CD8-positive, alpha-beta memory T cell (primary cell): ENCODE measurements at regions not wholly inside any gene's neighbourhood (a gene's known extent, or its start where the extent isn't known, plus 50 kb on each side); places are given as distances from the start of the nearest gene placed in this dataset.

Experiments used
- CTCF ChIA-PET: fragments of 350-600 bp; sonication (Branson Sonifier 250); formaldehyde crosslinking; loops from one replicate; lab custom pipeline; 2021; ENCODE audit warnings: antibody characterized with exemption; lab: Charles Lee
- POLR2A ChIA-PET: fragments of 350-600 bp; sonication (Branson Sonifier 250); formaldehyde crosslinking; loops from one replicate; lab custom pipeline; 2021; ENCODE audit warnings: antibody characterized with exemption; lab: Charles Lee
- DNase-seq, 5 donors: peaks; one replicate each; pipeline versions ENCODE4 v3.0.0 to v3.0.0-alpha.2; 2020 to 2022; ENCODE audit warnings: mixed read lengths in 1 of 5
- H3K27ac ChIP-seq: one replicate; pipeline ENCODE4 v1.7.0; 2013; ENCODE audit warnings: low read depth, mild to moderate bottlenecking, low read length, moderate library complexity
- H3K27me3 ChIP-seq: 2 replicates; pipeline ENCODE4 v1.7.0; 2013; ENCODE audit warnings: low read length, mild to moderate bottlenecking; ENCODE audit not compliant: insufficient read depth, poor library complexity, severe bottlenecking
- H3K36me3 ChIP-seq: 2 replicates; pipeline ENCODE4 v1.7.0; 2013; ENCODE audit warnings: mild to moderate bottlenecking, low read length, moderate library complexity; ENCODE audit not compliant: insufficient read depth
- H3K4me1 ChIP-seq: 2 replicates; pipeline ENCODE4 v1.7.0; 2013; ENCODE audit warnings: mild to moderate bottlenecking, low read length, moderate library complexity; ENCODE audit not compliant: insufficient read depth
- H3K4me3 ChIP-seq: 2 replicates; pipeline ENCODE4 v1.7.0; 2013; ENCODE audit warnings: mild to moderate bottlenecking, low read length
- H3K9me3 ChIP-seq: 2 replicates; pipeline ENCODE4 v1.7.0; 2013; ENCODE audit warnings: mild to moderate bottlenecking, low read length
- H3K27ac Mint-ChIP-seq, 8 donors: one replicate each; pipeline ENCODE4 v1.8.0; 2020 to 2021; ENCODE audit warnings: mixed read lengths in 8 of 8, mild to moderate bottlenecking in 6 of 8, inconsistent platforms in 3 of 8, moderate library complexity in 3 of 8
- H3K27me3 Mint-ChIP-seq, 2 donors: one replicate each; pipeline ENCODE4 v1.8.0; 2020 to 2021; ENCODE audit warnings: mixed read lengths in 2 of 2, mild to moderate bottlenecking in 1 of 2, moderate library complexity in 1 of 2
- H3K36me3 Mint-ChIP-seq, 3 donors: one replicate each; pipeline ENCODE4 v1.8.0; 2020 to 2021; ENCODE audit warnings: mixed read lengths in 3 of 3, inconsistent platforms in 1 of 3, mild to moderate bottlenecking in 1 of 3
- H3K4me1 Mint-ChIP-seq, 3 donors: one replicate each; pipeline ENCODE4 v1.8.0; 2020 to 2021; ENCODE audit warnings: mixed read lengths in 3 of 3, inconsistent platforms in 1 of 3, mild to moderate bottlenecking in 1 of 3
- H3K4me3 Mint-ChIP-seq, 7 donors: one replicate each; pipeline ENCODE4 v1.8.0; 2020 to 2021; ENCODE audit warnings: mixed read lengths in 7 of 7, mild to moderate bottlenecking in 6 of 7, moderate library complexity in 4 of 7, inconsistent platforms in 2 of 7
- H3K9me3 Mint-ChIP-seq, 5 donors: one replicate each; pipeline ENCODE4 v1.8.0; 2020 to 2022; ENCODE audit warnings: mixed read lengths in 5 of 5, mild to moderate bottlenecking in 3 of 5, moderate library complexity in 2 of 5, inconsistent platforms in 1 of 5

DNA sequence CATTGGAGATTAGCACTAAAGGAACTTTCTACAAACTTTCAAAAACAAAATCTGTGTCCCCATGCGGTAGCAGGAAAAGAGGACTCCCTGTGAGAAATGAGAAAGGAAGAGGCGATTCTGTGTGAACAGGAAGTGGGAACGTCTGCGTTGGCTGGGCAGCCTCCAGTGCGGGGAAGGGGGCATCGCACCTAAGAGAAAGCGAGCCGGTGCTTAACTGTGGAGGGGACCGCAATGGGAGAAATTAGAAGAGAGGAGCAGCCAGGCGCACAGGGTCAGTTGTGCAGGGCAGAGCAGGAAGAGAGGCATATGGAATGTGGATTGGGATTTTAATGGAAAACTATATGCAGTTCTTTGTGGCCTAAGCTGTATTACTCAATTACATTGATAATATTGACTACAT lies 77.4 kb upstream of the DOCK9 start:
- H3K4me3 ChIP-seq = no peak overlapping the region
- H3K4me1 ChIP-seq = peaks cover 71% of the 10 kb centered on the region
- no peaks in the 10 kb centered on the region for H3K36me3 ChIP-seq
- no peak overlapping the region for H3K27ac ChIP-seq
- peaks cover 67 to 96% (median 90%) of the 10 kb centered on the region in 3 donors for H3K4me1 Mint-ChIP-seq
- CTCF ChIA-PET = interaction anchor here (1.7 kb wide), 1 partner anchor 9 kb away, joined by 7 read pairs; no protein-coding TSS in a partner anchor
- POLR2A ChIA-PET = interaction anchor here (0.9 kb wide), 1 partner anchor 10 kb away, joined by 4 read pairs; no protein-coding TSS in a partner anchor
- H3K36me3 Mint-ChIP-seq = no peaks in the 10 kb centered on the region
- H3K27ac Mint-ChIP-seq = peak overlapping the region; percentile 58 to 92 (median 88)
- H3K9me3 ChIP-seq = no peaks in the 10 kb centered on the region
- DNase-seq = peak in 2 of 5 donors; percentile 7 to 36
- peaks cover 0 to 1% of the 10 kb centered on the region in 2 donors for H3K27me3 Mint-ChIP-seq
- peak overlapping the region; percentile 9 to 80 (median 76) for H3K4me3 Mint-ChIP-seq
- H3K9me3 Mint-ChIP-seq = no peaks in the 10 kb centered on the region
- no peaks in the 10 kb centered on the region for H3K27me3 ChIP-seq

DNA sequence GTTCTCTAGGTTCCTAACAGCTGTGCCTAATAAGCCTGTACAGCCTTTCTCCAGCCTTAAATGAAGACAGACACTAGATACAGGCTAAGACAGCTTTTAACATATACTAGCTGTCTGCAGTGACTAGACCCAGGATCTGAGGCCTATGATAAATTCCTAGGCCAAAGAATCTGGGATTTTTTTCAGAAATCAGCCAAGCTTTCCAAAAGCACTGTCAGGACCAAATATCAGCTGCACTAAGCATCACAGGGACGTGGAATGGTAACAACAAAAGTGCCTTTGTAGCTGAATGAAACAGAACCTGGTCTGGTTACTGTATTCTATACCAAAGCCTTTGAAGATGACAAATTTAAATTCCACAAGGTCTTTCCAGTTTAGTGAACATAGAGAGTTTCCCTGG lies 77.9 kb upstream of the DOCK9 start:
- H3K4me1 ChIP-seq = peaks cover 67% of the 10 kb centered on the region
- CTCF ChIA-PET = interaction anchor here (1.7 kb wide), 1 partner anchor 10 kb away, joined by 7 read pairs; no protein-coding TSS in a partner anchor
- no peaks in the 10 kb centered on the region for H3K36me3 ChIP-seq
- no peak overlapping the region for H3K27ac ChIP-seq
- Mint-ChIP-seq H3K4me3 (peak overlapping the region in 1 of 7 donors; percentile 80), H3K36me3 (no peaks in the 10 kb centered on the region), H3K4me1 (peaks cover 64 to 96% (median 88%) of the 10 kb centered on the region in 3 donors), H3K27ac (peak overlapping the region in 1 of 8 donors; percentile 85), H3K9me3 (no peaks in the 10 kb centered on the region), H3K27me3 (peaks cover 0 to 1% of the 10 kb centered on the region in 2 donors)
- no peak for DNase-seq
- H3K27me3 ChIP-seq = no peaks in the 10 kb centered on the region
- H3K4me3 ChIP-seq = no peak overlapping the region
- no peaks in the 10 kb centered on the region for H3K9me3 ChIP-seq
- POLR2A ChIA-PET = interaction anchor here (0.9 kb wide), 1 partner anchor 10 kb away, joined by 4 read pairs; no protein-coding TSS in a partner anchor

DNA sequence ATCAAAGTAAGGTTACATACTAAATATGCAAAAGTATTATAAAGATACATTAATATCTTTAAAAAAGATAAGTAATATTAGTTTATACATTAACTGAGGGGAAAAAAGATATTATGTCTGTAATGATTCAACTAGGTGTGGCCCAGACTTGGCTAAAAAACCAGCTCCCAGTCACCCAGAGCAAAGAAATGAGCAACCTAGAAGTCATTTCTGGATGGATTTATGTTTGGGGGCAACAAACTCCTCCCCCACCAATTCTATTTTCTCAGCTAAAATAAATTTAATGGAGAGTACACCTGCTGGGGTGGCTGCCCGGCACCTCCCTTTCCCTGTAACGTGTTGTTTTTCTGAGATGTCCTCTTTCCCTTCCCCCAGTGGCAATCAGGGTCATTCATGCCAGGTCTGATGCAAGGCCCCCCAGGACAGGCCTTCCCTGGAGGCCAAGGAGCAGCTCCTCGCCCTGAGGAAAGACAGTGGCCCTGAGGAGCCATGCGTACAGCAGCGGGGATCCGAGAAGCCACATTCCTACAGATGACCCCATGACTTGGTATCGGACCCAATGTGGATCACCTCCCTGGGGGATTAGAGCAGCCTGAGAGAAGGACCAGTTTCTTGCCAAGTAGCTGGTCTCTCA lies 78.6 kb upstream of the DOCK9 start:
- no peak overlapping the region for H3K27ac ChIP-seq
- Mint-ChIP-seq H3K4me1 (peaks cover 63 to 96% (median 87%) of the 10 kb centered on the region in 3 donors), H3K4me3 (no peak overlapping the region), H3K36me3 (no peaks in the 10 kb centered on the region), H3K27me3 (peaks cover 0 to 1% of the 10 kb centered on the region in 2 donors), H3K27ac (peak overlapping the region in 5 of 8 donors; percentile 33 to 78 (median 64)), H3K9me3 (no peaks in the 10 kb centered on the region)
- no peaks in the 10 kb centered on the region for H3K27me3 ChIP-seq
- CTCF ChIA-PET = interaction anchor here (1.7 kb wide), 1 partner anchor 11 kb away, joined by 7 read pairs; no protein-coding TSS in a partner anchor
- peaks cover 61% of the 10 kb centered on the region for H3K4me1 ChIP-seq
- POLR2A ChIA-PET = no interaction called here
- H3K36me3 ChIP-seq = no peaks in the 10 kb centered on the region
- H3K9me3 ChIP-seq = no peaks in the 10 kb centered on the region
- no peak for DNase-seq
- no peak overlapping the region for H3K4me3 ChIP-seq

DNA sequence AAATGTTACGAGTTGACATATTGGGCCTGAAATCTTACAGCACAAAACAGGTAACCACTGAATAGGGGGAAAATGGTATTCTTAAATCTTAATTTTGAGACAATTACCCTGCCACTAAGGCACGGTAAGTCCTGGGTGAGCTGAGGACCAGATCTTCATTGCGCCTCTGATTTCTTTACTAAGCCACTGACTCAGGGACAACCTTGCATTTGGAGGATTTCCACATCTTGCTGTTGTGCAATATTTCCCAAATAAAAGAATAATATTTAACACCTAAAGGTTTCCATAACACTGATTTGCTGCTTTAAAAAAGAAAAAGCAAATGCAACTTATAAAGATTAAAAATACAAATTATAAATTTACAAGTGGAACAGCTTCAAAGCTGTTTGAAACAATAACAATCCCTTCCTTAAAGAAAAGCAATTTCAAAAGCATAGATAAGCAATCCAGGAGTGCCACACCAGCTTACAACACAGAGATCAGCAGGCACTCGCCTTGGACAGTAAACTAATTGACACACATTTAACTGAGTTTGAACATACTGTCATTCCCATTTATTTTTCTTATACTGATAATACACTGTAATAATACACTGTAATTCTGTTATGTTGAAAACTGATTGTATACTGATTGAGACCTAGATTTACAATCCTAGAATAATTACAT lies 79.6 kb upstream of the DOCK9 start:
- H3K27me3 Mint-ChIP-seq = peaks cover 0 to 1% of the 10 kb centered on the region in 2 donors
- Histone ChIP-seq H3K27ac (no peak overlapping the region), H3K4me1 (peaks cover 56% of the 10 kb centered on the region), H3K27me3 (no peaks in the 10 kb centered on the region), H3K36me3 (no peaks in the 10 kb centered on the region), H3K4me3 (no peak overlapping the region), H3K9me3 (no peaks in the 10 kb centered on the region)
- peaks cover 57 to 93% (median 85%) of the 10 kb centered on the region in 3 donors for H3K4me1 Mint-ChIP-seq
- H3K4me3 Mint-ChIP-seq = no peak overlapping the region
- DNase-seq = no peak
- ChIA-PET CTCF (no interaction called here), POLR2A (no interaction called here)
- H3K36me3 Mint-ChIP-seq = no peaks in the 10 kb centered on the region
- no peaks in the 10 kb centered on the region for H3K9me3 Mint-ChIP-seq
- H3K27ac Mint-ChIP-seq = peak overlapping the region in 2 of 8 donors; percentile 26 to 64

DNA sequence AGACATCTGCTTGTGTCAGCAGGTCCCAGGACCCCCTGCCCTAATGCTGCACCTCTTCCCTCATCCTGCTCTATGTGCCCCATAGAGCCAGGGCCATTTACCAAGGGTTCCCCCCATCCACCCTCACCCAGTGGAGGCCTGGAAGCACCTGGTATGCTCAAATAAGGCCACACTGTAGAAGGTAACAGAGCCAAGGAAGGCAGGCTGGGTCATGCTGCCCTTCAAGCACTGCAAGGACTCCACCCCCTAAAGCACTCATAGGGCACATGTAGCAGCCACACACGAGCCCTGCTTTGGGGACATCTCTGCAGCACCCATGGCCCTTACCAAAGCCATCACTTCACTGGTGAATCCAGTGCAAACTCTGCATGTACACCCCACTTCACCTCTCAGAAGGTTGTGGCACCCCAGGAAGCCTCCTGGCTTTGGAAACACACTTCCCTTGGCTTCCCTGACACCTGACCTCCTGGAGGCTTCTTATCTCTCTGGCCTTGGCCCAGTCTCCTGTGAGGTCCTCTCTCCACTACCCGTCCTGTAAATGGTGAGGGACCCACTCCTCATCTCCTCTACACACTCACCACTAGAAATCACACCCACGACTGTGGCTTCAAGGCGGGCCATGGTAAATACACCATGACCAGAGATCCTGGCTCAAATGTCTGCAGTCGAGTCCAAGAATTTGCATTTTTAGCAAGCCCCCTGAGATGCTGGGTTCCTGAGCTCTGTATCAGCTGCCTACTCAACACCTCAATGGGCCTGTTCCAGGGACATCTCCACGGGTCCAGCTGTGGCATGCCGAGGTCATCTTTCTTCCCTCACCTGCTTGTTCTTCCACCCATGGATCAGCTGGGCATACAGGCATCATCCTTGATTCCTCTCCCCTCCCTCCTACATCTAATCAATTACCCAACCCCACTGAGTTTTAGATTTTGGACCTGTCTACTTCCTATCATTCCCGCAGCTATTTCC lies 80.9 kb upstream of the DOCK9 start:
- peaks cover 48 to 92% (median 87%) of the 10 kb centered on the region in 3 donors for H3K4me1 Mint-ChIP-seq
- POLR2A ChIA-PET = interaction anchor here (0.6 kb wide), 1 partner anchor 114 kb away, joined by 3 read pairs; no protein-coding TSS in a partner anchor
- CTCF ChIA-PET = interaction anchor here (1.0 kb wide), 1 partner anchor 25 kb away, joined by 3 read pairs; no protein-coding TSS in a partner anchor

DNA sequence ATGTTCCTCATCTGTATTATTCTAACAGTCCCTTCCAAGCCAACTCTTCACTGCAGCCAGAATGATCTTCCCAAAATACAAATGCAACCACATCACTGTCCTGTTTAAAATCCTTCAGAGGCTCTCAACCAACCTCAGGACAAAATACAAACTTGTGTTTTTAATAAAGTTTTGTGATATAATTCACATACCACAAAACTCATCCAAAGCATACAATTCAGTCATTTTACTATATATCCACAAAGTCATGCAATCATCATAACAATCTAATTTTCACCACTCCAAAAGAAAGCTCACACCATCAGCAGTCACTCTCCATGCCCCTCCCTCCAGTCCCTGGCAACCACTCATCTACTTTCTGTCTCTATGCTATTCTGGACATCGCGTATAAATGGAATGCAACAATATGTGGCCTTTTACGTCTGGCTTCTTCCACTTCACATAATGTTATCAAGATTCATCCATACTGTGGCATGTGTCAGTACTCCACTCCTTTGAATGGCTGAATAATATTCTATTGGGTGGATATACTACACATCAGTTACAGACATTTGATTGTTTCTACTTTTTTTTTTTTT lies 81.7 kb upstream of the DOCK9 start:
- H3K27ac Mint-ChIP-seq = peak overlapping the region in 5 of 8 donors; percentile 12 to 85 (median 38)
- peaks cover 45 to 92% (median 87%) of the 10 kb centered on the region in 3 donors for H3K4me1 Mint-ChIP-seq
- H3K36me3 Mint-ChIP-seq = peaks cover 4 to 9% (median 6%) of the 10 kb centered on the region in 3 donors
- no peak overlapping the region for H3K4me3 Mint-ChIP-seq
- no peak for DNase-seq
- no peak overlapping the region for H3K4me3 ChIP-seq
- no peak overlapping the region for H3K27ac ChIP-seq
- H3K9me3 Mint-ChIP-seq = no peaks in the 10 kb centered on the region
- H3K27me3 Mint-ChIP-seq = peaks cover 0 to 1% of the 10 kb centered on the region in 2 donors
- CTCF ChIA-PET = interaction anchor here (1.0 to 2.7 kb wide), 2 partner anchors 26 to 30 kb away, joined by 3 to 6 read pairs; no protein-coding TSS in a partner anchor
- POLR2A ChIA-PET = no interaction called here
- H3K9me3 ChIP-seq = no peaks in the 10 kb centered on the region
- H3K36me3 ChIP-seq = no peaks in the 10 kb centered on the region
- H3K4me1 ChIP-seq = peaks cover 44% of the 10 kb centered on the region
- no peaks in the 10 kb centered on the region for H3K27me3 ChIP-seq

More for the DNA sequence above, 80.9 kb upstream of the DOCK9 start:
- Mint-ChIP-seq H3K36me3 (peaks cover under 1 to 4% (median 4%) of the 10 kb centered on the region in 3 donors), H3K9me3 (no peaks in the 10 kb centered on the region), H3K4me3 (no peak overlapping the region), H3K27ac (peak overlapping the region in 7 of 8 donors; percentile 12 to 85 (median 38)), H3K27me3 (peaks cover 0 to 1% of the 10 kb centered on the region in 2 donors)
- Histone ChIP-seq H3K4me1 (peaks cover 48% of the 10 kb centered on the region), H3K27ac (no peak overlapping the region), H3K27me3 (no peaks in the 10 kb centered on the region), H3K9me3 (no peaks in the 10 kb centered on the region), H3K36me3 (no peaks in the 10 kb centered on the region), H3K4me3 (no peak overlapping the region)
- DNase-seq = no peak

DNA sequence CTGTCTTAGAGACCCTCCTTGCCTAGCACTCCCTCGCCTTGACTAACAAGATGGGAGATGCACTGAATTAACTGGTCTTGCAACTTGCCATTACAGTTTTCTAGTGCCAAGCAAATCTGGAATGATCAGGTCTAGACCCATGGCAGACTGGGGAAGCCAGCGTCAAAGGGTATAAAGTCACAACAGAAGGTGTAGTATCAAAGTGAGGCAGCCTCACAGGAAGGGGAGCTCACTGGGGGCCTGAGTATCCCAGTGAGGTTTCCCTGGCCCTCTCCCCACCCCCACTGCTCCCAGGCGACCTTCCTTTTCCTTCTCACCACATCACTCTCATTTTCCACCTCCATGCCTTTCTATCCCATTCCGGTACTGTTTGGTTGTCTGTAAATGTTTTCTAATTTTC lies 83.5 kb upstream of the DOCK9 start:
- POLR2A ChIA-PET = interaction anchor here (0.5 to 1.1 kb wide), 2 partner anchors 10 to 24 kb away, joined by 3 to 4 read pairs; no protein-coding TSS in a partner anchor

More for the DNA sequence above, 83.5 kb upstream of the DOCK9 start:
- Histone ChIP-seq H3K9me3 (no peaks in the 10 kb centered on the region), H3K36me3 (no peaks in the 10 kb centered on the region), H3K4me3 (no peak overlapping the region), H3K27me3 (no peaks in the 10 kb centered on the region), H3K4me1 (peaks cover 46% of the 10 kb centered on the region), H3K27ac (no peak overlapping the region)
- Mint-ChIP-seq H3K27ac (peak overlapping the region in 2 of 8 donors; percentile 21 to 43), H3K4me1 (peaks cover 51 to 92% (median 89%) of the 10 kb centered on the region in 3 donors), H3K9me3 (no peaks in the 10 kb centered on the region), H3K36me3 (peaks cover 4 to 11% (median 6%) of the 10 kb centered on the region in 3 donors), H3K27me3 (peaks cover 0 to 1% of the 10 kb centered on the region in 2 donors), H3K4me3 (no peak overlapping the region)
- no peak for DNase-seq
- CTCF ChIA-PET = interaction anchor here (0.6 to 2.7 kb wide), 2 partner anchors 16 to 32 kb away, joined by 3 to 6 read pairs; no protein-coding TSS in a partner anchor
